GM21786 (cell line): ENCODE measurements at regions not wholly inside any gene's neighbourhood (a gene's known extent, or its start where the extent isn't known, plus 50 kb on each side); places are given as distances from the start of the nearest gene placed in this dataset.
"Not testable (repeated sequence)": the region's sequence is repeated elsewhere in the genome, so short reads cannot be mapped to it uniquely, and the experiment has no call there.

Source experiments
- ATAC-seq: cut with Tn5 transposase; IDR thresholded peaks from one replicate; pipeline ENCODE4 v1.9.1; 2021; ENCODE audit not compliant: unreplicated experiment

DNA sequence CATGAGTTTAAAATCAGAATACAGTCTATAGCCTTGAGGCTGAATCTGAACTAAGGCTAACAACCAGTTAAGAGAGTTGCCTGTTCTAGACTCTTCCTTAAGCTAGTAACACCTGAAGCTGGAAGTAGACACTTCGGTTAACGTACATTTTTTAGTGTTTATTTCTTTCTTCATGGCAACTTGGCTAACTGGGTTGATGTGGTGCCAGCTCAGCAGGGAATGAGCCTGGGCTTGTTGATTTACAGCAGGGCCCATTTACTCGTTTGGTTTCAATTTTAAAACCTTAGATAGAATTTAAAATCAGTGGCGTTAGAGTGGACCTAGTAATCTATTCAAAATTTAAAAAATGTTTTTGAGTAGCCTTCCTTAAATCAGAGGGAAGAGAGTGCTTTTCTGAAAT, 137.6 kb upstream of the ESX1 start:
- no peak for ATAC-seq

- no peak for ATAC-seq
Measured at GRCh38 chrX:104391906-104392305, 137.2 kb upstream of the ESX1 start.

GRCh38 chrX:104376937-104377336, 122.2 kb upstream of the ESX1 start:
- ATAC-seq: no peak

DNA sequence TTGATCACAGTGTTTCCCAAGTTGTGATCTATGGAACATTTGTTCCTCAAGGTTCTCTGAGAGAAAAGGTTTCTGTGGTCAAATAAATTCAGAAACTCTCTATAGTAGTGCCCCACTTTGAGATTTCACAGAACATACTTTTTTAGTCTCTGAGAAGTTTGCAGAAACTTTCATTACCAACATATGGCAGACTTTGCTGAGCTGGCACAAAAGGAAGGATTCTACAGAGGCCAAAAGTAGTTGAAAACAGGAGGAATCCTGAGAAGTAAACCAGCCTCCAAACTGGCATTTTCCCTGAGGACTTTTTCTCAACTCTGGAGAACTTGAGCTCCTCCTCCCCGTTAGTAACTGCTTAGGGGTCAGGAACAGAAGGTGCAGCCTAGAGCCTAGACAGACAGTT, 117.8 kb upstream of the ESX1 start:
- no peak for ATAC-seq

DNA sequence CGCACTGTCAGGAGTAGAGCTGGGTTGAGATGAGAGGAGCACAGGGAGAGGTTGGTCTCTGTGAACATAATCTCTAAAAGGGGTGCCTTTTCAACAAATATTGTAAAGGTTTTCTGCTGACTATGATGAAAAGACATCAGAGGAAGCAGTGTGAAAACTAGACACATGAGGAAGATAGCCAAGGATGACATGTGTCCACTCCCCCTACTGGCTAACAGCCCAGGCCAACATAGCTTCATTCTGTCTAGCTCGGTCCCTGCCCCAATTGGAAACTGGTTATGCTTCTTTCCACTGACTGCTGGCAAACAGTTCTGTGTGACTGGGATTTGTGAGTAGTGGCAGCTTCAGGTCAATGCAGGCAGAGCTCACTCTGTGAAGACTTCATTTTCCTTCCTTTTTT, 115.4 kb upstream of the ESX1 start:
- ATAC-seq: no peak

GRCh38 chrX:104360774-104361173, 106.0 kb upstream of the ESX1 start:
- ATAC-seq: not testable (repeated sequence)

DNA sequence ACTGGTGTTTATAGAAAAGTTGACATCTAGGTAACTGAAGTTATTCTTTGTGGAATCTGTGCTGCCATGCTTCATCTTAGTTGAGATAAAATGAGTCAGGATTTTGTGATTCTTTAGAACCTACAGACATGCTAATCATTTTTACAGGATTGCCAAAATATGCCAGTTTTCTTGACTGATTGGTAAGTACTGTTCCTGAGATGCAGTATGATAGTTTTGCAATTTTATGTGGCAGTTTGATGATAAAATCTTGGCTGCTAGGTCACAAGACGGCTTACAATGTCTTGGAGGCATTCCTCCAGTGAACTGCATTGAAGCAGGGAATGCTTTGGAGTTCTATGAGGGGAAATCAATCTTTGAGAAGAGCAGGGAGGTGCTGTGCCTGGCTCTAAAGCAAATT, 104.4 kb upstream of the ESX1 start:
- no peak for ATAC-seq

DNA sequence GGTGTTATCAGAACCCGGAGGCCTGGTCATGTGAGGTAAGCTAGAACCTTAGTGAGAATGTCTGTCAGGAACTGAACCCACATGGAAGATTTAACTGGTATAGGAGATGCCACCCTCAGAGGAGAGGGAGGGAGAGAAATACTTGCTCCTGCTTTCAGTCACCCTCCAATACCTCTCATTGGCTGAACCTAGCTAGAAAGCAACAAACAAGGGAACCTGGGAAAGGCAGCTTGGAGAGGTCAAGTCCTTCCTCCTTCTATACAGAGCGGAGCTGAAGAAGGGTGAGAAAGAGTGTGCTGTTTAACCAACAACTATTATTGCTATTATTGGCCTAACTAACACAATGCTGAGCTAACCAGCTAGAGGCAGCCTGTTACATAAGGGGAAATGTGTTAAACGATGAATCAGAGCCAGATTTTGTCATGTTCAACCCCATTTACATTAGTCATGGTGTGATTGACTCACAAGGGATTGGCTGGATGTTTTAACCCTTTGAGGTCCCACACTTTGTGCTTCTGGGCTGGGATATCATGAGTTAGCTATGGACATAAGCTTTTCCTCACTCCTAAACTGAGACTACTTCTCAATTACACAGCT, 96.5 kb upstream of the ESX1 start:
- no peak for ATAC-seq

- no peak for ATAC-seq
Measured at GRCh38 chrX:104347860-104348259, 93.1 kb upstream of the ESX1 start.

- ATAC-seq: peak; percentile 90
Measured at GRCh38 chrX:104343428-104344129, 88.8 kb upstream of the ESX1 start.

- ATAC-seq: no peak
Measured at GRCh38 chrX:104342065-104342464, 87.3 kb upstream of the ESX1 start.

DNA sequence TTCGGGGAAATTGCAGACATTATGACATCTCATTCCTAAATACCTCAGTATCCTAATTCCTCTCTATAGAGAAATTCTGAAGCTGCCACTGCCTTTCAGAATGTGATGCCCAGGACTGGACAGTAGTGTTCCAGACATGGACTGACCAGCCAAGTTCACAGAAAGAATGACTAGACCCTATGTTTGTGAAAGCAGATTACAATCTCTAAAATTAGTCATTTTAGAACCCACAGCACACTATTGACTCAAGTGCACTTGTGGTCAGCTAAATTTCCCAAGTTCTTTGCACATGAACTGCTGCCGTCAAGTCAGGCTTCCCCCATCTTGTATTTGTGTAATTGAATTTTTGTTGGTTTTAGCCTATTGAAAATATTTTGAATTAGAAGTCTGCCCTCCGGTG, 81.0 kb upstream of the ESX1 start:
- ATAC-seq: no peak

DNA sequence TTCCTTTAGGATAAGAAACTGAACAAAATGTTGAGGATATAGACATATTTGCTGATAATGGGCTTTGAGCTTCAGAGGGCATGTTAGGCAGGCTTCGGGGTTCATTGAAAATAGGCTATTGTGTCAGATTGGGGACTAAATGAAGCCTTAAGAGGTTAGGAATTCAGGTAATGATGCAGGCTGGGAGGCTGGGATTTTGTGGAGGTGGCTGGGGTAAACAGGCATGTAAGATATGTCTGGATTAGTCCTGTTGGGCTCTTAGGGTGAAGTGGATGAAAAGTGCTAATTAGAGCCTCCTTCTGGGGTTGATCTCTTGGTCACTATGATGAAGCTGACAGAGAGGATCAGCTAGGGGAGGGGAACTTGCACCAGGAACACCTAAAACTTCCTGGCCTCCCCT, 80.2 kb upstream of the ESX1 start:
- ATAC-seq: no peak

DNA sequence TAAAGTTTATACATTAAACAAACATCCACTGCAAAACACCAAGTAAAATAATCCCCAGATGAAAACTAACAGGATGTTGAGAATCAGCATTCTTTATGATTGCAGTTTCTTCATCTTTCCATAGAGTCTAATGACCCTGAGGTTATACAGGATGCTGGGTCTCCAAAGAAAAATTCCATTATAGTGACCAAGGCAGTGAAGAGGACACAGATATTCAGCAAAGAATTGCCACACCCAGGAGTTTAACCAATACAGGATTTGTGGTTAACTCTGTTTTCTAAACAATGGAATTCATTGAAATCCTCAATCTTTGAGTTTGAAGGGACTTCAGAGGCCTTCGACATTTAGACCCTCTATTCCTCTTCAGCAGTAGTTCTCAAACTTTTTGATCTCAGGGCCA, 76.2 kb upstream of the ESX1 start:
- no peak for ATAC-seq

GRCh38 chrX:104329731-104330130, 75.0 kb upstream of the ESX1 start:
- no peak for ATAC-seq

DNA sequence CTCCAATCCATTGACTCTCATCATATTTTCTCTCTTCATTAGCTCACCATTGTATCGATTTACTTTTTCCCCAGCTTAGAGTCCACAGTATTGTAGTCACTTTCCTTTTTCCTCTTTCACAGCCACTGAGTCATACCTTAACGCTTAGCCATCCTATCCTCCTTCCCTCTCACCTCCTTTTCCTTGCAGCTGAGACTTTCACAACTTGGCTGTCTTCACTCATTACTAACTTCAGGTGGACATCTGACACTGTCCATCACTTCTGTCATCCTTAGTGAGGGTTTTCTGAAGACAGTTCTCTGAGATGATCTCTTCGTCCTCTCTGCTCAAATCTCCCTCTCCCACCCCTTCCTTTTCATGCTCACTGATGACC, 70.5 kb upstream of the ESX1 start:
- no peak for ATAC-seq

GRCh38 chrX:104324461-104325212, 69.9 kb upstream of the ESX1 start:
- no peak for ATAC-seq

DNA sequence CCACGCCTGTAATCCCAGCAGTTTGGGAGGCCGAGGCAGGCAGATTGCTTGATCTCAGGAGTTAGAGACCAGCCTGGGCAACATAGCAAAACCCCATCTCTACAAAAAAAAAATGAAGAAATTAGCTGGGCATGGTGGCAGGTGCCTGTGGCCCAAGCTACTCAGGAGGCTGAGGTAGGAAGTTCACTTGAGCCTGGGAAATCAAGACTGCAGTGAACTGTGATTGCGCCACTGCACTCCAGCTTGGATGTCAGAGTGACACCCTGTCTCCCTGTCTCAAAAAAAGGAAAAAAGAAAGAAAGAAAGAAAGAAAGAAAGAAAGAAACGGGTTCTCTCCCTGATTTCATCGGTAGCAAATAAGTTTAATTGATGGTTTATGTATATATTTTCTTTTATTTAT, 64.6 kb upstream of the ESX1 start:
- ATAC-seq: no peak

DNA sequence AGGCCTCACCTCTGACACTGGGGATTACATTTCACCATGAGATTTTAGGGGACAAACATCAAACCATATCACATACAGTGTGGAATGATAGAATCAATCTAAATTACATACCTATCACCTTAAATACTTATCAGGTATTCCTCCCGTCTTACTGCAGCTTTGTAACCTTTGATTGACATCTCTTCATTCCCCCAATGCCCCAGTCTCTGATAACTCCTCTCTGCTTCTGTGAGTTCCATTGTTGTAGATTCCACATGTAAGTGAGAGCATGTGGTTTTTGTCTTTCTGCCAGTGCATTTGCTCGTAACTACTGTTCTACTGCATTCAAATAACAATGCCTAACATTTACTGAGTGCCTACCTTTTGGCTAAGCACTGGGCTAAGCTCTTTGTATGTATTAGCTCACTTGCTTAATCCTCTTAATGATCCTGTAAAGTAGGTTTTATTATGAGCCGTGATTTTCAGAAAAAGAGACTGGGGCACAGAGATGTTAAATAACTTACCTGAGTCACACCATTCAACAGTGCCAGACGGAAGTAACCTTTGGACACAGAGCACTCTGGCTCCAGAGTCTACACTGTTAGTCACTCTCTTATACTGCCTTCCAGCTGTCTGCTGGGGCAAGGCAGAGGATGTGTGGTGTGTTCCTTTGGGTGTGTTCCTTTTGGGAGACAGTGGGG, 63.7 kb upstream of the ESX1 start:
- no peak for ATAC-seq

DNA sequence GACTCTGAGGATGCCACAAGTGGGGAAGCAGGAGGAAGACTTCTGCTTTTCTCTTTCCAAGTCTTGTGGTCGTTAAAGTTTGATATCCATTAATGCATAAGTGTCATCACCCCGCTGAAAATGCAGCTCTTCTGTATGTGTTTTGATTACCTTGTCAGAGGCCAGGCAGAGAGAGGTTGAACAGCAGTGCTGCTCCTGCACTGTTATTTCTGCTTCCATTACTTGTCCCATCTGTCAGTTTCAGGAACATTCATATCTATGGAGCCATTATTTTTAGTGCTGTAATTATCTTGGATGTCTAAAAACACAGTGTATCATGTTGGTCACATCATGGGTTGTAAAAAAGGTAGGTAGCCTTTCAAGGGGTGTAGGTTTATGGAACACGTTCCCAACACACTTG, 62.0 kb upstream of the ESX1 start:
- no peak for ATAC-seq

- no peak for ATAC-seq
Measured at GRCh38 chrX:104315555-104315954, 60.8 kb upstream of the ESX1 start.
